ENCODE measurements at regions not wholly inside any gene's neighbourhood (a gene's known extent, or its start where the extent isn't known, plus 50 kb on each side); places are given as distances from the start of the nearest gene placed in this dataset.

- no peak for TF ChIP-seq CTCF (IDR thresholded peaks at IDR 0.05)
- no peak for TF ChIP-seq EZH2 (IDR thresholded peaks at IDR 0.05)
Observed at GRCh38 chr6:156552849-156553248, 224.3 kb upstream of the ARID1B start.

All from neural progenitor cell (in vitro differentiated cells).